Activated naive CD8-positive, alpha-beta T cell treated with anti-CD3 and anti-CD28 coated beads for 36 hours (primary cell): ENCODE measurements at regions not wholly inside any gene's neighbourhood (a gene's known extent, or its start where the extent isn't known, plus 50 kb on each side); places are given as distances from the start of the nearest gene placed in this dataset.

Experiments
- DNase-seq: peaks from one replicate; pipeline ENCODE4 v3.0.0; 2021
- H3K27ac Mint-ChIP-seq: one replicate; pipeline ENCODE4 v1.8.0; 2022; ENCODE audit warnings: mild to moderate bottlenecking, moderate library complexity, mixed read lengths
- H3K27me3 Mint-ChIP-seq: one replicate; pipeline ENCODE4 v1.8.0; 2022; ENCODE audit warnings: mild to moderate bottlenecking, mixed read lengths
- H3K36me3 Mint-ChIP-seq: one replicate; pipeline ENCODE4 v1.8.0; 2021; ENCODE audit warnings: mild to moderate bottlenecking, mixed read lengths
- H3K4me1 Mint-ChIP-seq: one replicate; pipeline ENCODE4 v1.8.0; 2021; ENCODE audit warnings: mixed read lengths
- H3K4me3 Mint-ChIP-seq: one replicate; pipeline ENCODE4 v1.8.0; 2022; ENCODE audit warnings: mild to moderate bottlenecking, moderate library complexity, mixed read lengths
- H3K9me3 Mint-ChIP-seq: one replicate; pipeline ENCODE4 v1.8.0; 2022; ENCODE audit warnings: mixed read lengths

DNA sequence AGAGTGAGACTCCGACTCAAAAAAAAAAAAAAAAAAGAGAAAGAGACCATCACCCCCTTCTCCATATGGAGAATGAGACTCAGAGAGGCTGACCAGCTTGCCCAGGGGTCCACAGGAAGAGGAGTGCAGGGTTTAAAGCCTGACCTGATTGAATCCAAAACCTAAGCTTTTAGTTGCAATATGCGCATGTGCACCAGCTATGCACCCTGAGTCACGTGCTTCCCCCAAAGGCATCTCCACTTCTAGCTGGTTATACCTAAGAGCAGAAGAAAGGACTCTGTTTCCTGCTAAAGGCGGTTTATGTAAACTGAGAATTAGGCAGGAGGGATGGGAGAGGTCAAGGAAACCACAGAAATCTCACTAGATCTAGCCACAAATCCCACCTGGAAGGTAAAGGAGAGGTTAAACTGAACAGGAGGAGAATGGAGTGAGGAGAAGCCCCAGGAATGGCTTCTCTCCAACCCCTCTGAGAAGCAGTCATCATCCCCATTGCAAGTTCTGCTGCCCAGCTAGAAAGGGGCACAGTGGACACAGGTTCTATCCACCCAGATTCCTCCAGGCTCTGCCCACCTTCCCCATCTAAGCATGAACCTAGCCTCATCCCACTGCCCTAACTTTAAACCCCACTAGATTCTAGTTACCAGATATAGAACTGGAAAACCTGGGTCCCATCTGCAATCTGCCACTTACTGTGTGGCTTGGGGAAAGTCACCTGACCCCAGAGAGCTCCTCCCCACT, 171.3 kb downstream of the ACTL7B start:
- H3K36me3 Mint-ChIP-seq: no peaks in the 10 kb centered on the region
- no peak overlapping the region for H3K27ac Mint-ChIP-seq
- H3K9me3 Mint-ChIP-seq: peaks cover 3% of the 10 kb centered on the region
- H3K4me3 Mint-ChIP-seq: no peak overlapping the region
- H3K4me1 Mint-ChIP-seq: no peaks in the 10 kb centered on the region
- H3K27me3 Mint-ChIP-seq: no peaks in the 10 kb centered on the region
- no peak for DNase-seq

DNA sequence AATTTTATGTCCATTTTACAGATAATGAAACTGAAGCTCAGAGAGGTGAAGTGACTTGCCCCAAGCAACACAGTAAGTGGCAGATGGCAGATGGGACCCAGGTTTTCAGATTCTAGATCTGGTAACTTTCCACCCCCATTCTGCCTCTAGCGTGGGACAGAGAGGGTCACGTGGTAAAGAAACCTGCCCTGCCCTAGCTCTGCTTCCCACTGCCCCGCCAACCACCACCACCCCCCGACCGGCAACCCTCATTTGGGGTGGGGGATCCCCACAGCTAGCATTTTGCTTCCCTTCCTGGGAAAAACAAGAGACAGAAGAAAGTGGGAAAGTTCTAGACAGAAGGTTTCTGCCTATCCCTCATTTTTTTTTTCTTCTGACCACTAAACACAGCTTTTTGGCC, 172.5 kb downstream of the ACTL7B start:
- H3K27me3 Mint-ChIP-seq: no peaks in the 10 kb centered on the region
- H3K4me3 Mint-ChIP-seq: no peak overlapping the region
- H3K9me3 Mint-ChIP-seq: peaks cover 1% of the 10 kb centered on the region
- H3K36me3 Mint-ChIP-seq: no peaks in the 10 kb centered on the region
- H3K4me1 Mint-ChIP-seq: no peaks in the 10 kb centered on the region
- H3K27ac Mint-ChIP-seq: no peak overlapping the region
- no peak for DNase-seq

DNA sequence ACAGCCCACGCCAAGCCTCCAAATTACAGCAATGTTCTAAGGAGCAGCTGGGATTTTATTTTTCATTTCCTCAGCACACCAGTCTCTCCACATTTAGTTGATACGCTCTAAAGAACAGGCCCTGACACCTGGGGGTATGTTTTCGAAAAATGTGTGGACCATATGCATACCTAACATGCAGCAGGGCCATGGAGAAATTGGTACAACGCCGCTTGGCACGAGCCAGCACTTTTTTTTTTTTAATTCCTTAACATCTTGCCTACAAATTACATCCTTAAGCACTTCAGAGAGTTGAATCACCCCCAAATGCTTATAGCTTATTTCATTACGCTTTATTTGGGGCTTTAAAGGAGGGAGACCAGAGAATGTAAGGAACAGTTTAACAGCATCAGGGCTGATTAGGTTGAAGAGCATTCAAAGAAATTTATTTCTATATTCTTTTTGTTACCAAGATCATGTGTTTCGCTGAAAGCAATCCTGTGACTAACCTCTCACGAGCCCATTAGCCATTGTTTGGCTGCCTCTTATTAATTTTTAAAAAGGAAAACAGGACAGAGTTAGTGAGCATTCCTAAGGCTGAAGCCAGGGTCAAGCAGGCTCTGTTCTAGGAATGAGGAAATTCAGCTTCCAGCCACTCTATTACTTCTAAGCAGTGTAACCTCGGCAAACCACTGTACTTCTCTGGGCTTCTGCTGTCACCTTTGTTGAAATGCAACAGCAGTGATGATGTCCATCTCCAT, 173.8 kb downstream of the ACTL7B start:
- Mint-ChIP-seq H3K4me1 (no peaks in the 10 kb centered on the region), H3K27me3 (no peaks in the 10 kb centered on the region), H3K4me3 (no peak overlapping the region), H3K9me3 (peaks cover 1% of the 10 kb centered on the region), H3K36me3 (no peaks in the 10 kb centered on the region), H3K27ac (no peak overlapping the region)
- no peak for DNase-seq

DNA sequence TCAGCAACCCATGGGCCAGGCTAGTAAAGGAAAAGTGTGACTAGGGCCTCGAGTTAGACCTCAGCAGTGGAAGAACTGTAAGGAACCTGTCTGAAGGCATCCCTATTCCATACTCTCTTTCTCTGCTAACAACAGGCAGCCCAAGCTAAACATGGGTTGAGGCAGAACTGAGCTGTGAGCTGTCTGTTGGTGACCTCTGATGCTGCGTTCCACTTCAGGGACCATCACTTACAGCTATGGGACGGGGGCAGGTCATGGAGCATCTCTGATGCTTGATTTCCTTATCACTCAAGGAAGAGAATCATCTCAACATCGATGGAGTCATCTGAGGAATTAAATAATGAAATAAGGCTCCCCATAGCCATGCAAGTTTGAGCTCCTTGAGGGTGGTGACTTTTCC, 174.8 kb downstream of the ACTL7B start:
- Mint-ChIP-seq H3K27ac (no peak overlapping the region), H3K27me3 (no peaks in the 10 kb centered on the region), H3K4me3 (no peak overlapping the region), H3K9me3 (no peaks in the 10 kb centered on the region), H3K36me3 (no peaks in the 10 kb centered on the region), H3K4me1 (no peaks in the 10 kb centered on the region)
- no peak for DNase-seq

DNA sequence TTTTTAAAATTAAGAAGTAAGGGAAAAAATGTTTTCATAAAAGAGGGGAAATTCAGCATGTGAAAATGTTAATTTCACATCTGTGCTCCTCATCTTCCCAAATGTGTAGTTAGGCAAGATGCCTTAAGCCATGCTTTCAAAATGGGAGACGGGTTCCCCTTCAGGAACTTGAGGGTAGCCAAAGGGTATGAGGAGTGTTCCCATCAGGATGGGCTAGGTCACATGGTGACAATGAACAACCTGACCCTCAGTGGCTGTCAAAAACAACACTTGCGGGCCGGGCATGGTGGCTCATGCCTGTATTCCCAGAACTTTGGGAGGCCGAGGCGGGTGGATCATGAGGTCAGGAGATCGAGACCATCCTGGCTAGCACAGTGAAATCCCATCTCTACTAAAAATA, 178.0 kb downstream of the ACTL7B start:
- Mint-ChIP-seq H3K27me3 (no peaks in the 10 kb centered on the region), H3K4me3 (no peak overlapping the region), H3K9me3 (no peaks in the 10 kb centered on the region), H3K27ac (no peak overlapping the region), H3K4me1 (no peaks in the 10 kb centered on the region), H3K36me3 (no peaks in the 10 kb centered on the region)
- DNase-seq: no peak

DNA sequence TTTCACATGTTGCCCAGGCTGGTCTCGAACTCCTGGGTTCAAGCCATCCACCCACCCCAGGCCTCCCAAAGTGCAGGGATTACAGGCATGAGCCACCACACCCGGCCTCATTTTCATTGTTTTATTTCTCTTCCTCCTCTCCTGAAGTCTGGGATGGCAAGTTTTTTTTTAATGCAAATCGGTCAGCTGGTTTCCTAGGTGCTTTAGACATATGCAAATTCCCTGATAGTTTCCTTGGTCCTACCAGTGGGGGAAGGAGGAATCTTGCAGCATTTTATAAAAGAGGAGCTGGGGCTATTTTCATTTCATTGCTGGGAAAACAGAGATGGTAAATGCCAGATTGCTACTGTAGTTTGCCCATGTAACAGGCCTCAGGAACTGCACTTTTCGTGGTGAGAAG, 179.4 kb downstream of the ACTL7B start:
- Mint-ChIP-seq H3K4me3 (no peak overlapping the region), H3K27me3 (no peaks in the 10 kb centered on the region), H3K9me3 (no peaks in the 10 kb centered on the region), H3K36me3 (no peaks in the 10 kb centered on the region), H3K4me1 (no peaks in the 10 kb centered on the region), H3K27ac (no peak overlapping the region)
- DNase-seq: no peak

DNA sequence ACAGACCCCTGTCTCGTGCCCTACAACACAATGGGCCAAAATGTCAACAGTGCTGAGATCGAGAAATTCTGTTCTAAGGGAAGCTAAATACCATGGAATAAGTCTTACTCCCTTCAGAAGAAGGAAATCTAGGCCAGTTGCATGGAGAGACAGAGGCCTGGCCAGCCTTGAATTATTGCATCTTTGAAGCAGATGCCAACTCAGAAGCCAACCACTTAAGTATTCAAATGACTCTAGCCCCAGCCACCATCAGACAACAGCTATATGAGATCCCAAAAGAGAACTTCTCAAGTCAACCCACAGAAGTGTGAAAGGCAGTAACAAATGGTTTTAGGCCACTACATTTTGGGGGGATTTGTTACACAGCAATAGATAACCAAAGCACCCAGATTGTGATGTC, 180.1 kb downstream of the ACTL7B start:
- DNase-seq: no peak
- Mint-ChIP-seq H3K4me1 (no peaks in the 10 kb centered on the region), H3K36me3 (no peaks in the 10 kb centered on the region), H3K27me3 (no peaks in the 10 kb centered on the region), H3K9me3 (no peaks in the 10 kb centered on the region), H3K4me3 (no peak overlapping the region), H3K27ac (no peak overlapping the region)

DNA sequence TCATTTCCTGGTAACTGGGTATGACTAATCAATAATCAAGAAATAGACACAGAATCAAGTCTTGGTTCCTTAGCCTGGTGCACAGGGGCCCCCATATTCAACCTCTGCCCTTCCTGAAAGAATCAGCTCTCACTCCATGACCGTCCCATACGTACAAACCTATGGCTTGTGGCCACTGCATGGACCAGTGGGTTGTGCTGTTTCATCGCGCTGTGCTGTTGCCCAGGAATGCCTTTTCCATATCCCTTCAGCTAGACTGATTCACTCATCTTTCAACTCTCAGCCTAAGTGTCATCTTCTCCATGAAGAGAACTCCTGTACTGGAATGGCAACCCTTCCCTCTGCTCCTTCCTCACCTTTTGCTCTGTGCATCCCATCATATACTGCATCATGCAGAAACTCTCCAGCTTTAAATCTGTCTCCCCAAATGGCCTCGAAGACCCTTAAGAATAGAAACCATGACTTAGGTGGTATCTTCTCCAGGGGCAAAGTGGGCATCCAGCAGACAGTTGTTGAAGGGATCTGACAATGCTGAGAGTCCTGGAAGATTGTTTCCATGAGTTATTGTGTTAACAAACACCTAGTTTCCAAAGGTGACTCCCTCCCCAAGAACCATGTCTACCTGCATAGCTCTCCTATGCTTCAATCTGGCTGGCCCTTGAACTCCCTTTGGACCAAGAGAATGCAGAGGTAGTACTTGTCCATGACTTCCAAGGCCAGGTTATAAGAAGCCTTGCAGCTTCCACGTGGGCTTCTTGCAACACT, 180.8 kb downstream of the ACTL7B start:
- no peak overlapping the region for H3K4me3 Mint-ChIP-seq
- no peaks in the 10 kb centered on the region for H3K9me3 Mint-ChIP-seq
- H3K36me3 Mint-ChIP-seq: no peaks in the 10 kb centered on the region
- H3K27me3 Mint-ChIP-seq: no peaks in the 10 kb centered on the region
- no peak for DNase-seq
- no peaks in the 10 kb centered on the region for H3K4me1 Mint-ChIP-seq
- no peak overlapping the region for H3K27ac Mint-ChIP-seq

DNA sequence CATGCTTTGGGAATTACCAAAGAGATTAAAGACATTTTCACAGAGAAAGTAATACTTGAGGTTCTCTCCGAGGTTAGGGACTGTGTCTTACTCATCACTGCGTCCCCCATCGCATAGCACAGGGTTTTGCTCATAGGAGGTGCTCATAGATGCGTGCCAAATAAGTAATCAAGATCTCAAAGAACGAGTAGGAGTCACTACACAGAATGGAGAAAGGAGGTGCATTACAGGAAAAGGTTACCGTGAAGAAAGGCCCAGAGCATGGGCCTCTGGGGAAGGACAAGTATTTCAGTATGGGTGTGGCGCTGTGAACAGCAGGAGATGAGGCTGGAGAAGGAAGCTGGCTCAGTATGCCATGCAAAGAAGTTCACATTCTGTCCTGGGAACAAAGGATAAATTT, 182.4 kb downstream of the ACTL7B start:
- no peaks in the 10 kb centered on the region for H3K9me3 Mint-ChIP-seq
- no peak overlapping the region for H3K27ac Mint-ChIP-seq
- H3K27me3 Mint-ChIP-seq: no peaks in the 10 kb centered on the region
- no peak for DNase-seq
- H3K4me3 Mint-ChIP-seq: no peak overlapping the region
- H3K36me3 Mint-ChIP-seq: no peaks in the 10 kb centered on the region
- no peaks in the 10 kb centered on the region for H3K4me1 Mint-ChIP-seq

DNA sequence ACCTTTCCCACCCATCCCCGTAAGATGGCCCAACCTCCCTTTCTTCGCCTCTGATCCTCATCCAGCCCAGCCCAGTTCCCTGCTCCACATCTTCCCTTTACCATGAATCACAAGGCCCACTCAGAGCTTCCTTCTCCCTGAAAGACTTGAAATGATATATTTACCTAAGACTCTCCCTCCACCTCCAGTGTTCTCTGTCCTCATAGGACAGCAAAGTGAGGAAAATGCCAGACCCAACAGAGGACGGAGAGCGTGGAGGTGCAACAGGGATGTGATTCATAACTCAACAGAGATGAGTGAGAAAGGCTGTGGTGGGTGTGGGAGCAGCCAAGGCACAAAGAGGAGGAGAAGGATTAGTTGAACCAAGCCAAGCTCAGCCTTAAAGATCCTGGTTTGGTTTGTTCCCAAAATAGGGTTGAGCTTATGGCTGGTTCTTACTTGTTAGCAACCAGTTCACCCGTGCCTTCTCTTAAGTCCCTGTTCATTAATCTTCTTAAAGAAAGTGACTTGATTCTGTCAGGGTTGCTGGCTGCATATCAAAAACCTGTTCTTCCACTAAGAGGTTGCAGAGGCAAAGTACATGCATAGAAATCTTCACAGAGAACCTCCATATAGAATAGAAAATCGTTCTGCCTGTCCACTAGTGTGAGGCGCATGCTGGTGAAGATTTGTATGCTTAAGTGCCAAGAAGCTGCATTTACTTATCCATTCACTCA, 183.2 kb downstream of the ACTL7B start:
- Mint-ChIP-seq H3K27me3 (no peaks in the 10 kb centered on the region), H3K36me3 (no peaks in the 10 kb centered on the region), H3K9me3 (no peaks in the 10 kb centered on the region), H3K27ac (no peak overlapping the region), H3K4me3 (no peak overlapping the region), H3K4me1 (no peaks in the 10 kb centered on the region)
- no peak for DNase-seq

DNA sequence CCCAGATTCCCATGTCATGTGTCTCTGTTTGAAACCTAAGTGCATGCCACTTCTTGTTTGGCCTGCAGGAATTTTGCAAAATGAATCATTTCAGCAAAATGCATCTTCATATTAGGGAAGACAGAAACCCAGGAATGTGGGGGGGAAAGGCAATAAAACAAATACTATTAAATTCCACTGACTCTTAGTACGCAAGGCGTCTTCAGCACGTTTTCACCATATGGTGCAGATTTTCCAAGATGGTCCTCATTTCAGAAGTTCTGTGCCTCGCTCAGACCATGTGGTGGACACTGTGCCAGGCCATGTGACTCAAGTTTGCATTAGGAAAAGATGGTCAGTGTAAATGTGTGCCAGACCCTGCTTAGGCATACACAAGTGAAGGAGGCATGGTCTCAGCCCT, 184.0 kb downstream of the ACTL7B start:
- no peak overlapping the region for H3K27ac Mint-ChIP-seq

DNA sequence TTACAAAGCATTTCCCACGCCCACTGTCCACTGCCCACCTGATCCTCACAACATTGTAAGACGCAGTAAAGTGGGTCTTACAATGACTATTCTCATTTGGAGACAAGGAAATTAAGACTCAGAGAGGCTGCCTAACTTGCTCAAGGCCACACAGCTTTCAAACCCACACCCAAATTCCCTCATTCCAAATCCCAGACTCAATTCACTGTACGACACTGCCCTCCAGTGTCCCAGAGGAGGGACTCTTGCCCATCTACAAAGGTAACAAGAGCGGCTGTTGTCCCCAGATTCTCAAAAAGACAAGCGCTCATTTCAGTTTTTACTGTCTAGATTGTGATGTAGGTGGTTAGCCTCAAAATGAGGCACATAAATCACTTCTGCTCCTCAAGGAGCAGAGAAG, 184.6 kb downstream of the ACTL7B start:
- Mint-ChIP-seq H3K27me3 (no peaks in the 10 kb centered on the region), H3K36me3 (no peaks in the 10 kb centered on the region), H3K4me1 (no peaks in the 10 kb centered on the region)

More for the DNA sequence above, 184.0 kb downstream of the ACTL7B start:
- Mint-ChIP-seq H3K36me3 (no peaks in the 10 kb centered on the region), H3K9me3 (no peaks in the 10 kb centered on the region), H3K4me3 (no peak overlapping the region), H3K27me3 (no peaks in the 10 kb centered on the region), H3K4me1 (no peaks in the 10 kb centered on the region)
- DNase-seq: no peak

DNA sequence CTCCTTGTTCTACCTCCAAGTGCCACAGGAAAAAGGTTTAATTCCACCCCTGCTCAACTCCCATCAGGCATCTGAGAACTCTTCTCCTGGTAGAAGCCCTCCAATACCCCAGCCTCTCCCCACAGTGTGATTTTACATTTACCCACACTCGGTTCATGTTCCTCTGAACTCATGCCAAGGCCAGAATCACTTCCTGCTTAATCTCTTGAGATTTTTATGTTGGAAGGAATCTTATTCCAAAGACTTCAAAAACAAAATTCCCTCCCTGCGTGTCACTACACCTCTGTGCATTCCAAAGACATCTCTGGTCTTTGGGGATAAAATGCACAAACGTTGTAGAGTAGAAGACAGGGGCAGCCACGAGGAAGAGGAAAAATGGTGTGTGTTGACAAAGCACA, 186.8 kb downstream of the ACTL7B start:
- H3K27me3 Mint-ChIP-seq: no peaks in the 10 kb centered on the region
- no peak for DNase-seq
- no peaks in the 10 kb centered on the region for H3K9me3 Mint-ChIP-seq
- H3K36me3 Mint-ChIP-seq: no peaks in the 10 kb centered on the region
- no peaks in the 10 kb centered on the region for H3K4me1 Mint-ChIP-seq
- no peak overlapping the region for H3K27ac Mint-ChIP-seq
- no peak overlapping the region for H3K4me3 Mint-ChIP-seq

More for the DNA sequence above, 184.6 kb downstream of the ACTL7B start:
- Mint-ChIP-seq H3K9me3 (no peaks in the 10 kb centered on the region), H3K27ac (no peak overlapping the region), H3K4me3 (no peak overlapping the region)
- no peak for DNase-seq

DNA sequence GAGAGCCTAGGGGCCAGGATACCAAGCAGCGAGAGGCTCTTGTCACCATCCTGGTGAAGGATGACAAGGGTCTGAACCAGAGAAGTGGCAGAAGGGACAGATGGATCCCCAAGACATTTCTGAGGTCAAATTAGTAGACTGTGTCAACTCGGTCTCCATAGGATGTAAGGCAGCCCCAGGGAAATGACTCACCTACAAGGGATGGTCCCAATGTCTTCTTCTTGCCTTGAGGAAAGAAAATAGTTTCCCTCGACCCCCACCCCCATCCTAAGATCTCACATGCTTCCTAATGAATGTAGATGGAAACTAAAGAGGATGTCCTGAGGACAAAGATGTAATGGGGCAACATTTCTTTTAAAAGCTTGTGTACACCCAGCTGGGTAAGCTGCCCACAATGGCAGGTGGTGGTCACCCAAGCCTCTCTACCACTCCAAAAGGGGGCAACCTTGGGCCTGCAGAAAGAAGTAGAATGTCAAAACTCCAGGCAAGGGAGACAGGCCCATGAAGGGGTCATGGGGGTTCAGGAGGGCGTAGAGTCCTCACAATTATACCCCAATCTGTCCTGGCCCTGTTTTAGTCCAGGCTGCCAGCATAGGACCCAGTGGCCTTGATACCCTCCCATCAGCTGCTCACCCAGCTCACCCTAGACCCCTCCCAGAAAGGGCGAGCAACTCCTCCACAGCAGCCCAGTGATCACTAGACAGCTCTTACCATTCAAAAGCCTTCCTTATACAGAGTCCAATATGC, 187.4 kb downstream of the ACTL7B start:
- Mint-ChIP-seq H3K27me3 (no peaks in the 10 kb centered on the region), H3K4me3 (no peak overlapping the region), H3K9me3 (no peaks in the 10 kb centered on the region), H3K36me3 (no peaks in the 10 kb centered on the region), H3K4me1 (no peaks in the 10 kb centered on the region), H3K27ac (no peak overlapping the region)
- no peak for DNase-seq
